Neural cell (in vitro differentiated cells): ENCODE measurements at regions not wholly inside any gene's neighbourhood (a gene's known extent, or its start where the extent isn't known, plus 50 kb on each side); places are given as distances from the start of the nearest gene placed in this dataset.

Experiments
- CTCF ChIP-seq: fragments of 450-650 bp; IDR thresholded peaks from 2 replicates; pipeline ENCODE4 v1.5.1; 2014; ENCODE audit warnings: antibody characterized with exemption, mild to moderate bottlenecking, moderate library complexity; ENCODE audit not compliant: poor library complexity, severe bottlenecking
- EP300 ChIP-seq: fragments of 450-650 bp; conservative IDR thresholded peaks from 2 replicates; pipeline ENCODE4 v1.6.1; 2014; ENCODE audit warnings: antibody characterized with exemption, mild to moderate bottlenecking, moderate library complexity; ENCODE audit not compliant: poor library complexity, severe bottlenecking
- EZH2 ChIP-seq: fragments of 200-600, 300-800 bp; shearing (Covaris generic), sonication (generic); IDR thresholded peaks from 2 replicates; pipeline ENCODE4 v1.6.1; 2014; ENCODE audit warnings: antibody characterized with exemption, low read length, borderline replicate concordance, mild to moderate bottlenecking; ENCODE audit not compliant: insufficient read depth, poor library complexity, severe bottlenecking
- RAD21 ChIP-seq: fragments of 450-650 bp; conservative IDR thresholded peaks from 2 replicates; pipeline ENCODE4 v1.6.1; 2014; ENCODE audit warnings: antibody characterized with exemption, mild to moderate bottlenecking, moderate library complexity
- REST ChIP-seq: IDR thresholded peaks from 2 replicates; pipeline ENCODE4 v1.6.1; 2012; ENCODE audit warnings: borderline replicate concordance
- SMC3 ChIP-seq: fragments of 450-650 bp; conservative IDR thresholded peaks from 2 replicates; pipeline ENCODE4 v1.6.1; 2014; ENCODE audit warnings: antibody characterized with exemption, mild to moderate bottlenecking, moderate library complexity; ENCODE audit not compliant: poor library complexity

GRCh38 chr5:27535031-27535557 is 496.7 kb upstream of the CDH9 start:
- TF ChIP-seq RAD21 (no peak), CTCF (no peak), EP300 (no peak), SMC3 (no peak), EZH2 (no peak), REST (no peak)
